ENCODE measurements at regions not wholly inside any gene's neighbourhood (a gene's known extent, or its start where the extent isn't known, plus 50 kb on each side); places are given as distances from the start of the nearest gene placed in this dataset.
A peak's percentile ranks its signal among the peaks of the same experiment; 100 is the strongest.
"Not testable (repeated sequence)": the region's sequence is repeated elsewhere in the genome, so short reads cannot be mapped to it uniquely, and the experiment has no call there.

DNA sequence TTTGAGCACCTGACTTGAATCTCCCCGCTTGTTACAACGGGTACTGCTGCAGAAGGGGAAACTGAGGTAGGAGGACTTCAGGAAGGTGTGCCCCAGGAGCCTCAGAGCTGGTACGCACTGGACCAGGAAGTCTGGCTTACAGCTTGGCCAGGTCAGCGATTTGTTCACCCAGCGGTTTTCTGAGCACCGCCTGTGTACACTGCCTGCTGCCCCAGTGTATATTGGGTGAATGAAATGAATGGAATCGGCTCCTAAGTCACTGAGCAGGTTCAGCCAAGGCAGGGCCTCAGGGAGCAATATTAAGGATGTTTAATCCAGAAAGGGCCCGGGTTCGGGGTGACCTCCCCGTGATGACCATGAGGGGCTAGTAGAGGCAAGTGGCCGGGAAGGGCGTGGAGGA, 164.0 kb upstream of the CIBAR2 start:
- no peak for DNase-seq (ENCODE audit: low spot score)

- no peak for DNase-seq (ENCODE audit: low spot score)
These were observed 164.4 kb upstream of the CIBAR2 start for GRCh38 chr16:85276721-85277120.

- no peak for DNase-seq (ENCODE audit: low spot score)
These were observed 166.6 kb upstream of the CIBAR2 start for GRCh38 chr16:85278839-85279238.

GRCh38 chr16:85279402-85279801, 167.1 kb upstream of the CIBAR2 start:
- no peak for DNase-seq (ENCODE audit: low spot score)

DNA sequence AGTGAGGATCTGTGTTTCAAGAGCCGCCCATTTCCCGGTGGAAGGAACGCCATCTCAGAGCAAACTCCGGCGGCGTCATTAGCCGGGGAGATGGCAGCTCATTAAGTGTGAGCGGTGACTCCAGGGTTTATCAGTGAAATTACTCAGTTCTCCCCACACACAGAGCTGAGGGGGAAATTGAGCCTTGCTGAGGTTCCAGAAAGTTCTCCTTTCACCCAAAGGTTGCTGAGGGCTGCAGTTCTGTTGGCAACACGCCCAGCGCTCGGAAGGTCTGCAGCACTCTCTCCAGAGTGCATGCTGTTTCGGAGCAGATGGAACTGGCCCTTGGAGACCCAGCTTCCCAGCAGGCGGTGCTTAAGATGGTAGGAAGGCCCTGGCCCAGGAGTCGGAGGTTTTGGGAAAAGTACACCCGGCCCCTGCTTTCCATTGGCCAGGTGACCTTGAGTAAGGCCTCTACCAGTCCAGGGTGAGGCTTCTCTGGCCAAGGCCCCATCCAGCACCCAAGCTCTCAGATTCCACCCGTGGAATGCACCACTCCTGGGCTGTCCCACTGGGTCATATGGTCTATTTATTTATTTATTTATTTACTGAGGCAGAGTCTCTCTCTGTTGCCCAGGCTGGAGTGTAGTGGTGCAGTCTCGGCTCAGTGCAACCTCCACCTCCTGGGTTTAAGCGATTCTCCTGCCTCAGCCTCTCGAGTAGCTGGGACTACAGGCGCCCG, 167.7 kb upstream of the CIBAR2 start:
- no peak for DNase-seq (ENCODE audit: low spot score)

GRCh38 chr16:85281181-85281580, 168.9 kb upstream of the CIBAR2 start:
- DNase-seq (ENCODE audit: low spot score), result no peak

DNA sequence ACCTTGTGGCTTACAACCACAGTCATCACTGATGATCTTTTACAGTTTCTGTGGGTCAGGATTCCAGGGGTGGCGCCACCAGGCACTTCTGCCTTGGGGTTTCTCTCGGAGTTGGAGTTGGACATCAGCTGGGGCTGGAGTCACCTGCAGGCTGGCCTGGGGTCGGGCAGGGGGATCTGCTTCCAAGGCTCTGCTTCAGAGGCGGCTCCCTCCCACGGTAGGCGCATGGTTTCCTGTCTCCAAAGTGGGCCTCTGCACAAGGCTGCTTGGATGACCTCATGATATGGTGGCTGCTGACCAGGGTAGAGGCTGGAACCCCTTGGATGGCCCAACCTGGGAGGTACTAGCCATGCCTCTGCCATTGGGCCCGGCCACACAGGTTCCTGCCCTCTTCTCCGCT, 170.6 kb upstream of the CIBAR2 start:
- no peak for DNase-seq (ENCODE audit: low spot score)

GRCh38 chr16:85283305-85284050, 171.2 kb upstream of the CIBAR2 start:
- DNase-seq (ENCODE audit: low spot score), result no peak

DNA sequence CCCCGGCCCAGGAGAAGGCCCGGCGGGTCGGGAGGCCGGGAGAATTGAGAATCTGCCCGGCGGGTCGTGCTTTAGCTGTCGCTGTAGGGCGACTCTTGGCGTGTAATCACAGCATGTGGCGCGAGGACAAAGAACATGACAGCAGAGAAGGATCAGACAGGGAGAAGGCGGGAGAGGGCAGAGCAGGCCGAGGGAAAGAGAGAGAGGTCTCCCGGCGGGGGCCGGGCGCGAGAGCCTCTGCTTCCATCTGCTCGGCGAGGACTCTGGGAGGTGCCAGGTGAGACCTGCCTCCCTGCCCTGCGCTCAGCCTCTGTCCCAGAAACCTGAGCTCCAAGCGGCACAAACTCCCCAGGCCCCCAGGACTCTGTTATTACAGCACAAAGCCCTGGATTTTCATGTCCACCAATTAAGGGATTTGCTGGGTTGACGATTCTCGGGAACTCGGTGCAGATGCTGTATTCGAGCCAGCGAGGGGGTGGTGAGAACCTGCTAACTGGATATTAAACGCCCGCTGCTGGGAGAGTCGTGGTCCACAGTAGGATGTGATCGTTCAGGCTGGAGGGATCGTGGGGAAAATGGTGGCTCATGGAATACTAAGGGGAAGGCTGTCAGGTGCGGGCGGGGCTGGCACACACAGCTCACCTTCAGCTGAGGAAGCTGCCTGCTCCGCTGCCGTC, 172.0 kb upstream of the CIBAR2 start:
- peak; percentile 83 for DNase-seq (ENCODE audit: low spot score)

- DNase-seq (ENCODE audit: low spot score), result no peak
These were observed 173.4 kb upstream of the CIBAR2 start for GRCh38 chr16:85285681-85286065.

DNA sequence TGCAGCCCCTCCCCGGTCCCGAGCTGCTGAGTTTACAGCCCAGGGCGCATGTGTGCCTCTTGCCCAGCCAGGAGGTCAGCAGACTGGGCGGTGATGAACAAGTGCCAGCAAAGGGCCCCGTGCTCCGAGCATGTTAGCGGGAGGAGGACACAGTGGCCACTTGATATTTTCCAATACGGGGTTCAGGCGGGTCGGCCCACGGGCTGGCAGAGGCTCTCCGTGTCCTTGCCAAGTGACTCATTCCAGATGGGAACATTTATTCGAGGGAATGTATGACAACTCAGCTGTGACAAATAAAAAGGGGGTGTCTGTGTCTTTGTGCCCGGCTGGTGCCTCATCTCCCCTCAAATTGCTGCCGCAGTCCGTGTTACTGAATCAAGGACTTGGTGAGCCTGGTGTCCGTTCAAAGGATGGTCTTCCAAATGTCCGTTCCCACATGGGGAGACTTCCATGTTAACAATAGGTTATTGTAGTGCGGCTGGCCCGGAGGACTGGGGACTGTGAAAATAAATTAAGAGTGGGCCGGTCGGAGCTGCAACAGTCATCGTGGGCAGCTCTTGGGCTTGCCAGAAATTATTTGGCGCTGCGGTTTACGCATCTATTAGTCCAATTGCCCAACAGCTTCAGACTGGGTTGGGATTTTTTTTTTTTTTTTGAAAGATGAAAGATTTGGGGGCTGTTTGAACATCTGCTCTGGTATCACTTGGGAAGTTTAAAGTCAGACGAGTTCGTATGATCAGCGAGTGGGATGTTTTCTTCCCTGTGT, 174.0 kb upstream of the CIBAR2 start:
- DNase-seq (ENCODE audit: low spot score), result no peak

DNA sequence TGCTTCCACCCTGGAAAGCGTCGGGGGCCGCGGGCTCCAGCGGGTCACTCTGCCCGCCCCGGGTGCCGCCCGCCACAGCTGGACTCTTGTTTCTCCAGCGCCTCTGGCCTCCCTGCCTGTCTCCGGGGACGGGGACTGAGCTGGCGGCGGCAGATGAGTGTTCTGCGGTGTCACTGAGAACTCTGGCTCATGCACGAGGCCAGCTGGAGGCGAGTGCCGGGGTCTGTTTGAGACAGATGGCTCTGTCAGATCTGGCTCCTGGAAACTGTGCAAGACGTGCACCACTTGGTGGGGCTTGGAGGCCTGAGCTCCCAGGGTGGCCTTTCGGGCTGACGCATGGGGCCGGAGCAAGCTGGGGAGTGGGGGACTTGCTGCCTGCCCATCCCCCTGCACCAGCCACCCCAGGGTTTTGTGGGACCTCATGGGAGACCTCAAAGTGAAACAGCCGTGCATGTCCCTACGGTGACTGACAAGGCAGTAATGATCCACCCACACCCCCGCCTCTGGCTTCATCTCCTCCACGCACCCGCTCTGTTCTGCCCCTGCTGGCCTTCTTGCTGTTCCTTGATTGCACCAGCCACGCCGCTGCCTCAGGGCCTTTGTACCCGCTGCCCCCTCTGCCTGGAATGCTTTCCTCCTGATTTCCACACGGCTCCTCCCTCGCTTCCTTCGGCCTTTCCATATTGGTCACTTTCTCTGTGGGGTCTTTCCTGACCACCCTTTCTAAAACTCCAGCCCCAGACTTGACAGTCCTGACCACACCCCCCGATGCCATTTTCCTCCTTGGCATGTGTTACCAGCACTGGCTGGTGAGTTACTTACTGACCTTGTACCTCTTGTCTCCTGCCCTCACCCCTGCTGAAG, 174.9 kb upstream of the CIBAR2 start:
- DNase-seq (ENCODE audit: low spot score), result peak; percentile 83

DNA sequence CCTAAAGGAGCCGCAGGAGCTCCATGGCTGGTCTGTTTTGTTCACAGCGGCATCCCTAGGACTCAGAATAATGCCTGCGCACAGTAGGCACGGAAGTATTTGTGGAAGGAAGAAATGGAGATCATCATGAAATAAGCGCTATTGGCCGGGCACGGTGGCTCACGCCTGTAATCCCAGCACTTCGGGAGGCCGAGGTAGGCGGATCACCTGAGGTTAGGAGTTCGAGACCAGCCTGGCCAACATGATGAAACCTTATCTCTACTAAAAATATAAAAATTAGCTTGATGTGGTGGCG, 175.5 kb upstream of the CIBAR2 start:
- not testable (repeated sequence) for DNase-seq (ENCODE audit: low spot score)

- DNase-seq (ENCODE audit: low spot score), result no peak
These were observed 176.1 kb upstream of the CIBAR2 start for GRCh38 chr16:85288341-85288868.

DNA sequence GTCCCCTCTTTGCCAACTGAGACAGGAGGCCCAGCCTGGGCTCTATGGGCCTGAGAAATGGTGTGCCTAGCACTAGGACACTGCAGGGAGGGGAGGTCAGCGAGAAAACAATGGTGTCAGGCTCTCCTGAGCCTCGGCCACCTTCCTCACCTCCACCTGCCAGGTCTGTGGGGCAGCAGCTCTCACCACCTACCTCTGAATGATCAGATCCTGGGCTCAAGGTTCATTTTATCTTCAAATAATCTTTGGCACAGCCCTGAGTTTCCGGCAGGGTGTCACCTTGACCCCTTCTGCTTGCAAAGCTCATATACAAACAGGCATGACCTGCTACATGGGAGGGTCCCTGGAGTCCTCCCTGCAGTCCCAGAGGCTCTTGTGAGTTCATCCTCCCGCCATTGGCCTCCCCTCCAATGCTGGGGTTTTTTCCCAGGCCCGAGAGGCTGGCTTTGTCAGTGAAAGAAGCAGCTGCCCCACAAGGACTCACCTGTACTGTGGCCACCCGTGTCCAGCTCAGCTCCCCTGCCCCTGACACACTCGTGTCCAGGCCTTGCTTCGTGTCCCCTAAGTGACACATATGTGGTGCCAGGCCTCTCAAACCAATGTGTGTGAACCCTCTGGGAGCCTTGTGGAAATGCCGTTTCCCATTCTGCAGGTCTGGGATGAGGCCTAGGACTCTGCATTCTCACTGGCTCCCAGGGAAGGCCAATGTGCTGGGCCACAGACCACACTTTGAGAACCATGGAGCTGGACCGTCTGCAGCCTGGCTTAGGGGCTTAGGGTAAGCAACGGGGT, 176.8 kb upstream of the CIBAR2 start:
- DNase-seq (ENCODE audit: low spot score), result no peak

DNA sequence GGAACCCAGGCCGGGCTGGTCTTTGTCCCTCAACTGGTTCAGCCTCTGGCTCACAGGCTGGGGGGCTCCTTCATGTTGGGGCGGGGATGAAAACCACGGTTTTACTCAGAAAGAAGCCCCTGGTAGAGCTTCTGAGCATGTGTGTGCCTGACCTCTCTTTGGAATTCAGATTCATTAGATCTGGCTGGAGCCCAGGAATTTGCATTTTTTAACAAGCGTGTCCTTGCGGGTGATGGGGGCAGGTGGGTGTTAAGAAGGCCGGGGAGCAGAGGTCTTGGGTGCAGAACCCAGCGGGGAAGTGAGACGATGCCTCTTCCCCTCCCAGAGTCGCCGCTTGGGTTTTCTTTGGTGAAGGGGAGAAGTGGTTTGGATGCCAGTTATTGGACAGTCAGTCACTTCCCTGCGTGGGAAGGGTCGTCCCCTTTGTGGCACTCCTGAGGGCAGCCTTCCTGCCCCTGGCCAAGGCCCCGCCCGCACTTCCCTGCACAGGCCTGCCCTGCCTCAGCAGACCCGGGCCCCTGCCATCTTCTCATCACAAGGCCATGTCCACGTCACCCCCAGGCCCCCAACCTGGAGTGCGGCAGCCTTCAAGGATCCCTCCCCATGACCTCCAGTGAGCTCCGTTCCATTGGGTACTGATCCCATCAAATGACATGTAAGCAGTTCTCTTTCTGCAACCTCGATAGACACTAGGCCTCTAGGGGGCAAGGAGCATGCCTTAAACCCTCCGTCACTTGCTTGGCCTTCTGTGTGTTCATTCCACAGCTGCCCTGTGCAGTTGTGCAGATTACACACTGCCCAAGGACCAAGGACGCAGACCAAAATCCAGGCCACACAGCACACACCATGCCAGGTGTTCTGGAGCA, 177.7 kb upstream of the CIBAR2 start:
- DNase-seq (ENCODE audit: low spot score), result no peak

DNA sequence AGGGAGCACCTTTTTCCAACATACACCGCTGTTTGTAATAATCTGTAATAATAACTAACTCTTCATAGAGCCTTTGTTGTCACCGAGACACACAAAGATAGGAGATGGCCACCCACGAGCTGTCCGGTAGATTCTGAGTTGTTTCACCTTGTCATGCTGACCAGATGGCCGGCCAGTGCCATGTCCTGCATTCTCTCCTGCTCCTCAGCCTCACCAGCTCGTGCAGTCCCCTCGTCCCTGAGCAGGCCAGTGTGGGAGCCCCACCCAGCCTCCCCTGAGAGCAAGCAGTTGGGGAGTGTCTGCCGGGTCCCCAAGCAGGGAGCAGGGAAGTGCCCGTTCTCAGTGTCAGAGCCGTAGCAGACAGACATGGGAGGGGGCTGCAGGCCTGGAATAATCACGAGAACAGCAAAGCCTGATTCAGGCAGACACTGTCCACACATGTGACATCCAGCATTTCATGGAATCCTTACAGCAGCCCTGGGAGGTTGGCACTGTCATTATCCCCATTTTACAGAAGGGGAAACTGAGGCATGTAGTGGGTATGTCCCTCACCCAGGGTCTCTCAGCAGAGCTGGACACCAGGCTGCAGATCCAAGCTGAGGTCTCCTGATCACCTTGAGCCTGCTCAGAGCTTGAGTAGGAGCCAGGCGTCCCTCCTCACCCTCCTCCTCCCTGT, 178.5 kb upstream of the CIBAR2 start:
- DNase-seq (ENCODE audit: low spot score), result no peak

DNA sequence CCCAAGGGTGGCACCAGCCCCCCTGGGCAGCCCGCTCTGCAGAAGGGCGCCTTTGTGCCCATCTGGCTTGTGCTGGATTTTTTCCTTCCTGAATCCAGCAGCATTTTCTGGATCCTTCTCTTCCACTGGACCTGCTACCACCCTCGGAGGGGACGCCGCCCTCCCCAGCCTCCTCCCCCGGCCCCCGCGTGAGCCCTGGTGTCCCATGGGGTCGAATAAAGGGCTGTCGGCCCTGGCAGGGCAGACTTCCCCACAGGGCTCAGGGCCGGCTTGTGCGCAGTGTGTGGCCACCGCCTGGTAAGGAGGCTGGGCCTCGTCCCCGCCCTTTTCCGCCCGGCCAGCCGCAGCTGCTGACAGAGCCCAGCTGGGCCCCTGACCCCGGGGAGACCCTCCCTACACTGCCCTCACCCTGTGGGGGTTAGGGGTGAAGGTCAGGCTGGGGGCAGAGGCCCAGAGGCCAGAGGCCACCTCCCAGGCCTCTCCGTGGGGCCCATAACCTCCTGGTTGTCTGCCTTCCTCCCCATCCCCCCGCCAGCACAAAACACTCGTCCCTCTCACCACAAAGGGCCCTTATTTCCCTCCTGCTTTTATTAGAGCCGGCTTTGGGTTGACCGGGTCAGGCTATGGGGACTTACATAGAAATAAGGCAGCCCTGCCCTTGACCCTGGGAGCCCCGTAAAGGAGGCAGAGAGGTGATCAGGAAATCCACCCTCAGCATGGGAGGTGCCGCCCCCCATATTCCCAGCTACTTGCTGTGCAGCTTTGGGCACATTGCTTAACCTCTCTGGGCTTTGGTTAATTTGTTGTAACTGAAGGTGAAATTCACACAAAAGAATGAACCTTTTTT, 179.3 kb upstream of the CIBAR2 start:
- no peak for DNase-seq (ENCODE audit: low spot score)

Data from D341Med (cell line).